Chondrocyte (in vitro differentiated cells): ENCODE measurements at regions not wholly inside any gene's neighbourhood (a gene's known extent, or its start where the extent isn't known, plus 50 kb on each side); places are given as distances from the start of the nearest gene placed in this dataset.

Experiments used
- DNase-seq: peaks from one replicate; pipeline ENCODE4 v3.0.0; 2021; ENCODE audit warnings: mixed read lengths, low spot score
- H3K27ac Mint-ChIP-seq: one replicate; pipeline ENCODE4 v1.8.0; 2021; ENCODE audit warnings: mild to moderate bottlenecking, moderate library complexity, mixed read lengths; ENCODE audit not compliant: unreplicated experiment
- H3K27me3 Mint-ChIP-seq: 2 replicates; pipeline ENCODE4 v1.8.0; 2021; ENCODE audit warnings: low read depth, mixed read lengths
- H3K36me3 Mint-ChIP-seq: 2 replicates; pipeline ENCODE4 v1.8.0; 2021; ENCODE audit warnings: low read depth, mixed read lengths
- H3K4me1 Mint-ChIP-seq: 2 replicates; pipeline ENCODE4 v1.8.0; 2021; ENCODE audit warnings: low read depth, mild to moderate bottlenecking, mixed read lengths
- H3K4me3 Mint-ChIP-seq: one replicate; pipeline ENCODE4 v1.8.0; 2021; ENCODE audit warnings: mild to moderate bottlenecking, moderate library complexity, mixed read lengths; ENCODE audit not compliant: unreplicated experiment
- H3K9me3 Mint-ChIP-seq: 2 replicates; pipeline ENCODE4 v1.8.0; 2021; ENCODE audit warnings: low read depth, mixed read lengths
- CTCF ChIP-seq: fragments of 200-600 bp; sonication (generic); IDR thresholded peaks from 2 replicates; pipeline ENCODE4 v1.5.0; 2021; ENCODE audit warnings: antibody characterized with exemption, mild to moderate bottlenecking, moderate library complexity

GRCh38 chr2:23293731-23294130 lies 91.2 kb upstream of the KLHL29 start:
- H3K4me1 Mint-ChIP-seq = peaks cover 27% of the 10 kb centered on the region
- H3K27me3 Mint-ChIP-seq = no peaks in the 10 kb centered on the region

GRCh38 chr2:23294238-23294637 lies 90.7 kb upstream of the KLHL29 start:
- H3K27me3 Mint-ChIP-seq = no peaks in the 10 kb centered on the region
- H3K4me3 Mint-ChIP-seq = no peak overlapping the region
- DNase-seq = no peak
- H3K36me3 Mint-ChIP-seq = no peaks in the 10 kb centered on the region
- peaks cover 22% of the 10 kb centered on the region for H3K4me1 Mint-ChIP-seq
- TF ChIP-seq CTCF = no peak
- H3K9me3 Mint-ChIP-seq = no peaks in the 10 kb centered on the region
- H3K27ac Mint-ChIP-seq = no peak overlapping the region

More at GRCh38 chr2:23293731-23294130, 91.2 kb upstream of the KLHL29 start:
- no peak for DNase-seq
- no peak overlapping the region for H3K4me3 Mint-ChIP-seq
- TF ChIP-seq CTCF = no peak
- no peaks in the 10 kb centered on the region for H3K36me3 Mint-ChIP-seq
- no peak overlapping the region for H3K27ac Mint-ChIP-seq
- H3K9me3 Mint-ChIP-seq = no peaks in the 10 kb centered on the region

GRCh38 chr2:23296691-23297090 lies 88.3 kb upstream of the KLHL29 start:
- H3K4me3 Mint-ChIP-seq = no peak overlapping the region
- no peak for DNase-seq
- peaks cover 25% of the 10 kb centered on the region for H3K4me1 Mint-ChIP-seq
- H3K27me3 Mint-ChIP-seq = no peaks in the 10 kb centered on the region
- no peak for TF ChIP-seq CTCF
- H3K36me3 Mint-ChIP-seq = no peaks in the 10 kb centered on the region
- H3K9me3 Mint-ChIP-seq = no peaks in the 10 kb centered on the region
- H3K27ac Mint-ChIP-seq = no peak overlapping the region

GRCh38 chr2:23297112-23297511 lies 87.9 kb upstream of the KLHL29 start:
- Mint-ChIP-seq H3K27me3 (no peaks in the 10 kb centered on the region), H3K4me3 (no peak overlapping the region), H3K36me3 (no peaks in the 10 kb centered on the region), H3K9me3 (no peaks in the 10 kb centered on the region), H3K4me1 (peaks cover 25% of the 10 kb centered on the region), H3K27ac (no peak overlapping the region)
- no peak for DNase-seq
- TF ChIP-seq CTCF = no peak

GRCh38 chr2:23298551-23298950 lies 86.4 kb upstream of the KLHL29 start:
- no peaks in the 10 kb centered on the region for H3K9me3 Mint-ChIP-seq
- DNase-seq = no peak
- peaks cover 18% of the 10 kb centered on the region for H3K4me1 Mint-ChIP-seq
- H3K36me3 Mint-ChIP-seq = no peaks in the 10 kb centered on the region
- H3K4me3 Mint-ChIP-seq = no peak overlapping the region
- no peak for TF ChIP-seq CTCF
- H3K27me3 Mint-ChIP-seq = peaks cover 3% of the 10 kb centered on the region
- H3K27ac Mint-ChIP-seq = no peak overlapping the region
